Smooth muscle cell (in vitro differentiated cells): ENCODE measurements at regions not wholly inside any gene's neighbourhood (a gene's known extent, or its start where the extent isn't known, plus 50 kb on each side); places are given as distances from the start of the nearest gene placed in this dataset.
A peak's percentile ranks its signal among the peaks of the same experiment; 100 is the strongest.

Experiments used
- DNase-seq: peaks from one replicate; lab custom pipeline; 2025; ENCODE audit not compliant: unreplicated experiment; lab: John Stamatoyannopoulos, UW
- H2AFZ ChIP-seq: fragments of 200-600 bp; sonication (generic); 2 replicates; pipeline ENCODE4 v1.6.0; 2016; ENCODE audit warnings: antibody characterized with exemption, low read depth, mild to moderate bottlenecking
- H3F3A ChIP-seq: fragments of 200-600 bp; sonication (generic); 2 replicates; pipeline ENCODE4 v1.6.0; 2017; ENCODE audit warnings: antibody characterized with exemption, low read depth
- H3K27ac ChIP-seq: fragments of 200-600 bp; sonication (generic); 2 replicates; pipeline ENCODE4 v1.5.1; 2016; ENCODE audit warnings: low read depth, mild to moderate bottlenecking
- H3K27me3 ChIP-seq: fragments of 200-600 bp; sonication (generic); 2 replicates; pipeline ENCODE4 v1.6.1; 2016; ENCODE audit warnings: low read depth, mild to moderate bottlenecking
- H3K36me3 ChIP-seq: fragments of 200-600 bp; sonication (generic); 2 replicates; pipeline ENCODE4 v1.5.1; 2016; ENCODE audit warnings: low read depth
- H3K4me1 ChIP-seq: fragments of 200-600 bp; sonication (generic); 2 replicates; pipeline ENCODE4 v1.5.1; 2016; ENCODE audit warnings: low read depth
- H3K4me2 ChIP-seq: fragments of 200-600 bp; sonication (generic); 2 replicates; pipeline ENCODE4 v1.6.0; 2016; ENCODE audit warnings: mild to moderate bottlenecking
- H3K4me3 ChIP-seq: fragments of 200-600 bp; sonication (generic); 2 replicates; pipeline ENCODE4 v1.5.1; 2016; ENCODE audit warnings: mild to moderate bottlenecking
- H3K79me2 ChIP-seq: fragments of 200-600 bp; sonication (generic); 2 replicates; pipeline ENCODE4 v1.6.0; 2016; ENCODE audit warnings: low read depth, mild to moderate bottlenecking
- H3K9ac ChIP-seq: fragments of 200-600 bp; sonication (generic); 2 replicates; pipeline ENCODE4 v1.6.0; 2016; ENCODE audit warnings: low read depth
- H3K9me3 ChIP-seq: fragments of 200-600 bp; sonication (generic); replicated peaks from 2 replicates; pipeline ENCODE4 v1.5.1; 2016; ENCODE audit warnings: low read depth
- H4K20me1 ChIP-seq: fragments of 200-600 bp; sonication (generic); 2 replicates; pipeline ENCODE4 v1.6.0; 2016; ENCODE audit warnings: low read depth
- WGBS: methylation state at CpG from one replicate; pipeline ENCODE4 v1.1.7; 2016; ENCODE audit warnings: low lambda C conversion rate; 5-methylcytosine and 5-hydroxymethylcytosine counted together
- TF ChIP-seq, protein P1 (sequence below): fragments of 200-600 bp; sonication (generic); IDR thresholded peaks from 2 replicates; pipeline ENCODE4 v1.5.1; 2017; ENCODE audit warnings: borderline replicate concordance, mild to moderate bottlenecking, antibody characterized with exemption; ENCODE audit not compliant: insufficient read depth, poor library complexity, severe bottlenecking

DNA sequence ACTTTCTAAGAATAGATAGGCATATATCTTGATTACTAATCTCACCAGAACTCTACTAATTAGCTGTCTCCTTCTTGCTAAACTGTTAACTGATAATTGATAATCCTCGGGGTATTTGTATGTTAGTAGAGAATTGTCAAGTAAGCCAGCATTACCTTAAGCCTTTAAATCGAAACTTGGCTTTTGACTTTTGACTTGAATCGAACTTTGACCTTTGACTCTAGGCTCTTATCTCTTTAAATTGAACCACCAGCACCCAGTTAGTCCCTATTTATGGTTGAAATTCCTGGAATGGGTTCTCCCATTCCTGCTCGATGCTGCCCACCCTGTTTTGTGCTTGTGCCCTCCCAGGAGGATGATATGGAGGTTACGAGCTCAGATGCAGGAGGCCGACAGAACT is 244.4 kb downstream of the TGFB2 start:
- H3K27me3 ChIP-seq: no peaks in the 10 kb centered on the region
- no peaks in the 10 kb centered on the region for H3K79me2 ChIP-seq
- no peak overlapping the region for H3K27ac ChIP-seq
- H3F3A ChIP-seq: peaks cover 14% of the 10 kb centered on the region
- no peaks in the 10 kb centered on the region for H3K36me3 ChIP-seq
- TF ChIP-seq, protein P1, sequence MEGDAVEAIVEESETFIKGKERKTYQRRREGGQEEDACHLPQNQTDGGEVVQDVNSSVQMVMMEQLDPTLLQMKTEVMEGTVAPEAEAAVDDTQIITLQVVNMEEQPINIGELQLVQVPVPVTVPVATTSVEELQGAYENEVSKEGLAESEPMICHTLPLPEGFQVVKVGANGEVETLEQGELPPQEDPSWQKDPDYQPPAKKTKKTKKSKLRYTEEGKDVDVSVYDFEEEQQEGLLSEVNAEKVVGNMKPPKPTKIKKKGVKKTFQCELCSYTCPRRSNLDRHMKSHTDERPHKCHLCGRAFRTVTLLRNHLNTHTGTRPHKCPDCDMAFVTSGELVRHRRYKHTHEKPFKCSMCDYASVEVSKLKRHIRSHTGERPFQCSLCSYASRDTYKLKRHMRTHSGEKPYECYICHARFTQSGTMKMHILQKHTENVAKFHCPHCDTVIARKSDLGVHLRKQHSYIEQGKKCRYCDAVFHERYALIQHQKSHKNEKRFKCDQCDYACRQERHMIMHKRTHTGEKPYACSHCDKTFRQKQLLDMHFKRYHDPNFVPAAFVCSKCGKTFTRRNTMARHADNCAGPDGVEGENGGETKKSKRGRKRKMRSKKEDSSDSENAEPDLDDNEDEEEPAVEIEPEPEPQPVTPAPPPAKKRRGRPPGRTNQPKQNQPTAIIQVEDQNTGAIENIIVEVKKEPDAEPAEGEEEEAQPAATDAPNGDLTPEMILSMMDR: no peak
- H4K20me1 ChIP-seq: no peaks in the 10 kb centered on the region
- no peak overlapping the region for H3K4me2 ChIP-seq
- H3K9ac ChIP-seq: no peak overlapping the region
- no peaks in the 10 kb centered on the region for H3K9me3 ChIP-seq
- H3K4me1 ChIP-seq: peaks cover 19% of the 10 kb centered on the region
- no peak for DNase-seq
- no peak overlapping the region for H3K4me3 ChIP-seq
- H2AFZ ChIP-seq: no peak overlapping the region
- 86% methylated on average over 6 of the region's 6 CpGs for WGBS

DNA sequence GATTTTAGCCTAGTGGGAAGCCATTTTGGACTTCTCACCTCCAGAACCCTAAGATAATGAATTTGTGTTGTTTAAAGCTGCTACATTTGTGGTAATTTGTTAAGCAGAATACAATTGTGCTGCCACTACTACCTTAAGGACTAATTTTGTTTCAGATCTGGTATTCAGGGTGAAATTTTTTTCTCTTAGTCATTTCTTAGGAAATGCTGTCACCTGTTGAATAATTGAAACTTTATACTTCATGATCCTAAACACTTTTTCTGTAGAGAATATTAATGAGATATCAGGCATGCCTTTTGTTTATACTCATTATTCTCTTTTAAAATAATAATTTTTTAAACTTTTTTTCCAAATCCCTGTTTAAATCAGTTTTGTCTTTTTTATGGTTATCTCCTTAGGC is 246.8 kb downstream of the TGFB2 start:
- Histone ChIP-seq H3F3A (peaks cover 8% of the 10 kb centered on the region), H3K79me2 (no peaks in the 10 kb centered on the region), H3K4me2 (peak overlapping the region; percentile 5), H3K9ac (no peak overlapping the region), H3K4me3 (no peak overlapping the region), H3K4me1 (peaks cover 4% of the 10 kb centered on the region), H3K27me3 (no peaks in the 10 kb centered on the region), H3K36me3 (no peaks in the 10 kb centered on the region), H3K9me3 (no peaks in the 10 kb centered on the region), H2AFZ (no peak overlapping the region), H3K27ac (no peak overlapping the region), H4K20me1 (no peaks in the 10 kb centered on the region)
- TF ChIP-seq, protein P1: no peak
- no peak for DNase-seq

DNA sequence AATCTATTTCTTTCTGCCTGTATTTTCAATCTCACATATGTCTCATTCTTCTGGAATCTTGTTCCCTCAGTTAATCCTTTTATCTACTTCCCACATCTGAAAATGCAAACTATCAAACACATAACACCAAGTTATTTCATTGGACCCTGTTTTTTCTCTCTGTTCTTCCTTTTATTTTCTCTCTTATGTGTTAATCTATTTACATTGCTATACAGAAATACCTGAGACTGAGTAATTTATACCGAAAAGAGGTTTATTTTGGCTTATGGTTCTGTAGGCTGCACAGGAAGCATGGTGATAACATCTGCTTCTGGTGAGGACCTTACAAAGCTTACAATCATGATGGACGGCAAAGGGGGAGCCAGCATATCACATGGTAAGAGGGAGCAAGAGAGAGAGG is 247.6 kb downstream of the TGFB2 start:
- H2AFZ ChIP-seq: no peak overlapping the region
- no peaks in the 10 kb centered on the region for H4K20me1 ChIP-seq
- DNase-seq: no peak
- no peaks in the 10 kb centered on the region for H3K36me3 ChIP-seq
- peaks cover 8% of the 10 kb centered on the region for H3F3A ChIP-seq
- TF ChIP-seq, protein P1: no peak
- no peaks in the 10 kb centered on the region for H3K27me3 ChIP-seq
- no peak overlapping the region for H3K9ac ChIP-seq
- WGBS: 25% methylated on average over 2 of the region's 2 CpGs
- no peak overlapping the region for H3K27ac ChIP-seq
- no peaks in the 10 kb centered on the region for H3K79me2 ChIP-seq
- H3K4me3 ChIP-seq: no peak overlapping the region
- H3K9me3 ChIP-seq: no peaks in the 10 kb centered on the region
- peaks cover 2% of the 10 kb centered on the region for H3K4me1 ChIP-seq
- peak overlapping the region; percentile 5 for H3K4me2 ChIP-seq

DNA sequence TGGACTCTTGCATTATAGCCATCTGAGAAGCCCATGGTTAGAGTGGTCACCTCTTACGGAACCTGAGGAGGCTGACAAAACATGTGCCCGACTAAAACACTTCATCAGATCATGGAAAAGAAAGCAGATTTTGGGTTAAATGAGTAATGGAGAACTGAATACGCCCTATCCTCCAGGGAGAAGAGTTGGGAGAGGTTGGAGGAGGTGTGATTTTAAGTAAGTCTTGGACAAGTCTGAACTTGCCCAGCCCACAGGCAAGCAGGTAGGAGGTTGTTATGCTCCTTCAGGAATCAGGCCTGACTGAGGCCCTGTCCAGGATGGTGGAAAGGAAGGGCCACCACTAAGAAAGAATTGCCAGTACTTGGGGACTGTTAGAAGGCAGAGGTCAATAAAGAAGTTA is 255.8 kb downstream of the TGFB2 start:
- no peak for DNase-seq
- H3K9ac ChIP-seq: no peak overlapping the region
- no peaks in the 10 kb centered on the region for H3K4me1 ChIP-seq
- no peaks in the 10 kb centered on the region for H3K9me3 ChIP-seq
- H3K4me3 ChIP-seq: no peak overlapping the region
- H3K4me2 ChIP-seq: no peak overlapping the region
- no peaks in the 10 kb centered on the region for H3K79me2 ChIP-seq
- no peaks in the 10 kb centered on the region for H4K20me1 ChIP-seq
- no peaks in the 10 kb centered on the region for H3K36me3 ChIP-seq
- H3K27ac ChIP-seq: no peak overlapping the region
- WGBS: 91% methylated on average over 3 of the region's 3 CpGs
- H2AFZ ChIP-seq: no peak overlapping the region
- no peaks in the 10 kb centered on the region for H3K27me3 ChIP-seq
- H3F3A ChIP-seq: no peaks in the 10 kb centered on the region
- TF ChIP-seq, protein P1: no peak
